ENCODE measurements at regions not wholly inside any gene's neighbourhood (a gene's known extent, or its start where the extent isn't known, plus 50 kb on each side); places are given as distances from the start of the nearest gene placed in this dataset.

DNA sequence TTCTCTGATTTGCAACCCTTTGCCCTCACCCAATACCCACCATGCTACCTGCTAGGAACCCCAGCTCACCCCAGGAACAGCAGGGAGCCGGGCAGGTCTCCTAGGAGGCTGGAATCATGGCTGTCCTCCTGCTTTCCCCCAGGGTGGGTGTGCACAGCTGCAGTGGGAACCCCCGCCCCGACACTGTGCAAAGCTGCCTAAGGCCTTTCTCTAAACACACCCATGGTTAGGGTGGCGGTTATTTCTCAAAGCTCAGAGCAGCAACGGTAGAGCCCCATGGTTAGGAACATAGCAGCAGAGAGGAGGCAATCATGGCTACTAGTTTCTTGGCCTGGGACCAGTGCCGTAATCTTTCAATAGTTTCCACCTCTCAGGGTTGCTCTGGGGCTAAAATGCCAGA, 52.2 kb downstream of the ABCC12 start:
- TF ChIP-seq, protein P1, sequence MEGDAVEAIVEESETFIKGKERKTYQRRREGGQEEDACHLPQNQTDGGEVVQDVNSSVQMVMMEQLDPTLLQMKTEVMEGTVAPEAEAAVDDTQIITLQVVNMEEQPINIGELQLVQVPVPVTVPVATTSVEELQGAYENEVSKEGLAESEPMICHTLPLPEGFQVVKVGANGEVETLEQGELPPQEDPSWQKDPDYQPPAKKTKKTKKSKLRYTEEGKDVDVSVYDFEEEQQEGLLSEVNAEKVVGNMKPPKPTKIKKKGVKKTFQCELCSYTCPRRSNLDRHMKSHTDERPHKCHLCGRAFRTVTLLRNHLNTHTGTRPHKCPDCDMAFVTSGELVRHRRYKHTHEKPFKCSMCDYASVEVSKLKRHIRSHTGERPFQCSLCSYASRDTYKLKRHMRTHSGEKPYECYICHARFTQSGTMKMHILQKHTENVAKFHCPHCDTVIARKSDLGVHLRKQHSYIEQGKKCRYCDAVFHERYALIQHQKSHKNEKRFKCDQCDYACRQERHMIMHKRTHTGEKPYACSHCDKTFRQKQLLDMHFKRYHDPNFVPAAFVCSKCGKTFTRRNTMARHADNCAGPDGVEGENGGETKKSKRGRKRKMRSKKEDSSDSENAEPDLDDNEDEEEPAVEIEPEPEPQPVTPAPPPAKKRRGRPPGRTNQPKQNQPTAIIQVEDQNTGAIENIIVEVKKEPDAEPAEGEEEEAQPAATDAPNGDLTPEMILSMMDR (IDR thresholded peaks at IDR 0.05) = no peak
- no peak for TF ChIP-seq ZFX (IDR thresholded peaks at IDR 0.05; ENCODE audit: borderline replicate concordance)

Measured in 22Rv1 (cell line).